Stimulated activated CD4-positive, alpha-beta T cell treated with anti-CD3 and anti-CD28 coated beads, Interleukin-4, amount 100 ng/mL, for 24 hours (primary cell): ENCODE measurements at regions not wholly inside any gene's neighbourhood (a gene's known extent, or its start where the extent isn't known, plus 50 kb on each side); places are given as distances from the start of the nearest gene placed in this dataset.
"Not testable (repeated sequence)": the region's sequence is repeated elsewhere in the genome, so short reads cannot be mapped to it uniquely, and the experiment has no call there.

ENCODE experiments used
- DNase-seq: peaks from one replicate; pipeline ENCODE4 v3.0.0-alpha.2; 2020

DNA sequence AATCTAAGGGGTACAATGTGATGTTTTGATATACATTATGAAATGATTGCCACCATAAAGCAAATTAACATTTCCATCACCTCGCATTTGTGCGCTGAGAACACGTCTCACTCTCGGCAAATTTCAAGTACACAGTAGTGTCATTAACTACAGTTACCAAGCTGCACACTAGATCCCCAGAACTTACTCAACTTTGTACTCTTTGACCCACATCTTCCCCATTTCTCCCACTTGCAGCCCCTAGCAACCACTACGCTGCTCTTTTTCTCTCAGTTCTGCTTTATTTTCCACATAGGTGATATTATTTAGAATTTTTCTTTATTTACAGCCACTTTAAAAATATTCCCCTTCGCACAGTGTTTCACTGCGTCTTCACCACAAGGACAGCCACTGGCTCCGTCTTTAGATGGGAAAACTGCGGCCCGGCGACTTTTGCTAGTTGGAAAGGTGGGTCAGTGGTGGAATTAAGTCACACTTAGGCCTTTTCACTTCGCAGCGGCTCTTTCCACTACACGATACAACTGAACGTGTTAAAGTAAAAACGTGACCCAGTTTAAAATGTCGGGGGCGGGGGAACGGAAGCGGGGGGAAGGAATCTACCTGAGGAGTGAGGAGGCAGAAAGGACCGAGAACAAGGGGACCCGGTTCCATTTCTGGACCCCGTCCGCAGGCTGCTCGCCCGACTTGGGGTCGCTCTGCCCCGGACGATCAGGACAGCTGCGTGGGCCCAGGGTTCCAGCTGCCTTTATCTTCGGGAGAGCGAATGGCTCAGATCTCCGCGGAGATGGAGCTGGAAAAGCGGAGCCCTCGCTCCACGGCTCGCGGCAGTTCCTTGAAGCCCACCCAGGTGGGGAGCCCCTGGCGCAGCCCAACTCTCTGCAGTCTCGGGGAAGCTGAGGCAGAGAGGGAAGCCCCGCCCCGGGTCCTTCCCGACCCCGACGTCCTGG, 486.1 kb downstream of the UQCRFS1 start:
- no peak for DNase-seq

- DNase-seq, result no peak
Observed at GRCh38 chr19:28718909-28719308, 494.0 kb downstream of the UQCRFS1 start.

GRCh38 chr19:28715157-28715556, 497.8 kb downstream of the UQCRFS1 start:
- no peak for DNase-seq

DNA sequence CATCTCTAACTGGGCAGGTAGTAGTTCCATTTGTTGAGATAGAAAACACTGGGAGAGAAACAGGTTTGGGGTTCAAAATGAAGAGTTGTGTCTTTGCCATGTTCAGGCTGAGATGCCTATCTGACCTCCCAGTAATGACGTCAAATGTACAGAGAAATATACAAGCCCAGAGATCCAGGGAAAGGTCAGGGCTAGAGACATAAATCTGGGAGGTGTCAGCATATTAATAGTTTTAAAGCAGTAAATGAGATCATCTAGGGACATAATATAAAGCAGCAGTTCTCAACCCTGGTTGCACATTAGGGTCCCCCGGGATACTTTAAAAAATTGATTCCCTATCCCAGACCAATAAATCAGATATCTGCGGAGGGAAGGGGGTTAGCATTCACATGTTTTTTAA, 501.5 kb downstream of the UQCRFS1 start:
- DNase-seq, result no peak

DNA sequence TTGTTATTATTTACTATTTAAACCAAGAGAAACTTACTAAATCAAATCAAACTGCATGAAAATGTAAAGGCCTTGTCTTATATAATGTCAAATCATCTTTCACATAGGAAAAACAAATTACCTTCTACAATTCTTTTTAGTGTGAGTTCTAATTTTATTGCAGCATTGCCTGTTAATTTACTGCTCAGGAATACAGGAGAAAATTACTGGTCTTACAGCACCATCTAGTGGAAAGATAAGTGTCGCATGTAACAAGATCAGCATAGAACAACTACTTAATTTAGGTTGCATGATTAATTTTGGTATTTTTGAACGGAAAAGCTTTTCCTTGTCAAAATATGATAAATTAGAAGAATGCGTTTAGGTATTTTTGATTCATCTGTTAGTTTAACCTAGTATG, 502.7 kb downstream of the UQCRFS1 start:
- DNase-seq, result no peak

DNA sequence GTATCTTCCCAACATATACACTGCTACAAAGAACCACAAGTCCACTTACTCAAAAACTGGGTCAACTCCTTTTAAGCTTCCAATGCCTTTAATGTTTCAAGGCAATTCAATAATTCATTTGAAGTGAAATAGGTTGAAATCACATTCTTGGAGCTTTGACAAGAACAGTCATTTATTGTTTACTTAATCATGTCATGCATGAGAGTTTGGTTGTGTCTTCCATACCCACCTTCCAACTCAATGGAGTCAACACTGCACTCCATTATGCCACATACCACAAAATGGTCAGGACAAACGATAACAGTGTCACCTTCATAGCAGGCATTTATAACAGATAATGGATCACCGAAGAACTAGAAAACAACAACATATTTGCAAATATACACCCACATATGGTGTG, 506.3 kb downstream of the UQCRFS1 start:
- no peak for DNase-seq

GRCh38 chr19:28705008-28705407, 507.9 kb downstream of the UQCRFS1 start:
- DNase-seq, result no peak

- DNase-seq, result no peak
Observed at GRCh38 chr19:28703400-28703956, 509.5 kb downstream of the UQCRFS1 start.

DNA sequence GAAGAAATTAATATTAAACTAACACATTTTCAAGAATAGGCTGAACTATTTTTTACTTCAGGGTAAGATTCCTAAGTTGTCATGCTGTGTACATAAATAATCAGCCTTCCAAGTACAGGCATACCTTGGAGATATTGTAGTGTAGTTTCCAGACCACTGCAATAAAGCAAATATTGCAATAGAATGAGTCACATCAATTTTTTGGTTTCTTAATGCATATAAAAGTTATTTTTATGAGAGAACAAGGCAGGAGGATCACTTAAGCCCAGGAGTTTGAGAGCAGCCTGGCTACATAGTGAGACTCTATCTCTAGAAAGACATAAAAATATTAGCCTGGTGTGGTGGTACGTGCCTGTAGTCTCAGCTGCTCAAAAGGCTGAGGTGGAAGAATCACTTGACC, 511.5 kb downstream of the UQCRFS1 start:
- no peak for DNase-seq

GRCh38 chr19:28700176-28700575, 512.8 kb downstream of the UQCRFS1 start:
- DNase-seq, result no peak

DNA sequence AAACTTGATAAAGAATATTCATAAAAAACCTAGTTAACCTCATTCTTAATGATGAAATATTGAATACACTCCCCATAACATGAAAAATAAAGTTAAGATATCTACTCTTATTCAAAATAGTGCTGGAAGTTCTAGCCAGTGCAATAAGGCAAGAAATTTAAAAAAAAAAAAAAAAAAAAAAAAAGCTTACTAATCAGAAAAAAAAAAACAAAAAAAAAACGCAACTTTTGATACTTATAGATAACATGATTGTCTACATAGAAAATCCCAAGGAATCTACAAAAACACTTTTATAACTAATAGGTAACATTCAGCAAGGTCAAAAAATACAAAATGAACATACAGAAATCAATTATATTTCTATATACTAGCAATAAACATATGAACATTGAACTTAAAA, 515.6 kb downstream of the UQCRFS1 start:
- no peak for DNase-seq

DNA sequence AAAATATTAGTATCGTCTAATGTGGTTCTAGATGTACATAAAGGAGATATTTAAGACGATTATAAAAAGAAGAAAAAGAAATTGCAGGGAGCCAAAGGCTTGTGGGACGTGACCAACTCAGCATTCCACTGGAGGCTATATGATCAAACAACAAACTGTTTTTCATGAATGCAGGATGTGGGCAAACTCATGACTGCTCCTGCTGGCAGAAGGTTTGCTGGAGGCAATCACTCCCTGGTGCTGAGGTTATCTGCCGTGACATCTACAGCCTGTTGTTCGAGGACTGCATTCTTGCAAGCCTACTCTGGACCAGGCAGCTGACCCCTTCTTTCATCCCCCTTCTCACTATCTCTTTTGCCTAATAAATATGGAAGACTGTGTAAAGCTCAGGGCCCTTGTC, 518.1 kb downstream of the UQCRFS1 start:
- DNase-seq, result no peak

- DNase-seq, result no peak
Observed at GRCh38 chr19:28691683-28692082, 521.3 kb downstream of the UQCRFS1 start.

- DNase-seq, result not testable (repeated sequence)
Observed at GRCh38 chr19:28689464-28689863, 523.5 kb downstream of the UQCRFS1 start.

- DNase-seq, result no peak
Observed at GRCh38 chr19:28687296-28687695, 525.7 kb downstream of the UQCRFS1 start.

- no peak for DNase-seq
Observed at GRCh38 chr19:28686756-28687155, 526.2 kb downstream of the UQCRFS1 start.

- DNase-seq, result no peak
Observed at GRCh38 chr19:28685802-28686201, 527.1 kb downstream of the UQCRFS1 start.

DNA sequence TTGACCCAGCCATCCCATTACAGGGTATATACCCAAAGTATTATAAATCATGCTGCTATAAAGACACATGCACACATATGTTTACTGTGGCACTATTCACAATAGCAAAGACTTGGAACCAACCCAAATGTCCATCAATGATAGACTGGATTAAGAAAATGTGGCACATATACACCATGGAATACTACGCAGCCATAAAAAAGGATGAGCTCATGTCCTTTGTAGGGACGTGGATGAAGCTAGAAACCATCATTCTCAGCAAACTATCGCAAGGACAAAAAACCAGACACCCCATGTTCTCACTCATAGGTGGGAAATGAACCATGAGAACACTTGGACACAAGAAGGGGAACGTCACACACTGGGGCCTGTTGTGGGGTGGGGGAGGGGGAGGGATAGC, 527.9 kb downstream of the UQCRFS1 start:
- not testable (repeated sequence) for DNase-seq

DNA sequence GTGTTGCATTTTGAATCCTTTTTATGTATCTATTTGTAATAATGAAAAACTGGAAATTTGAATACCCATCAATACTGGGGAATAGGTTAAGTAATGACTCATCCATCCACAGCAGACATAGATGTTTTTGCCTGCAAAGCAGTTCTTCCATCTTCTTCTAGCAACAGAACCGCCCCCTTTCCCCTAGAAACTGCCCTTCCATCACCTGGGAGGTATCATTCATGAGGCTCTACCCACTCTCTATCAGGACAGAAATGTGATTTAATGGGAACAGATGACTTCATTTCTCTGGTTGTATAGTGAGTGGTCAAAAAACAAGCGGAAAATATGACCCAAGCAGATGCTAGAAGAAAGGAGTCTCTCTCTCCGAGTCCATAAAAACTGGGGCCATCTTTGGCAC, 532.8 kb downstream of the UQCRFS1 start:
- no peak for DNase-seq

DNA sequence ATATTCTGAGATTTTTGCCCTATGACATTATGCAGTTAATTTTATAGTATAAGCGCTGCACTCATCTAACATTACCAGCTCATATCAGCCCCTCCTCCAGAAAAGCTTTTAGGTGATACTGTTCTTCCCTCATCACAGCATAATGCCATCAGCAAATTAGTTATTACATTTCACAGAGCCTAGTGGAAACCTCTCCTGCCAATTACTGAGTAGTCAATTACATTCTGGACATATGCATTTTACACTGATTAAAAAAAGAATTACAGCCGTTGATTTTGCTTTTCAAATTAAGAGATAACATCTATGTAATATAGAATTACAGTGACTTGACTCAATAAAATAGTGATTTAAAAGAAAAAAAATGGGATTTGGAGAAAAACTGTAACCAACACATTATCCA, 542.1 kb downstream of the UQCRFS1 start:
- no peak for DNase-seq

GRCh38 chr19:28669804-28670203, 543.1 kb downstream of the UQCRFS1 start:
- no peak for DNase-seq

DNA sequence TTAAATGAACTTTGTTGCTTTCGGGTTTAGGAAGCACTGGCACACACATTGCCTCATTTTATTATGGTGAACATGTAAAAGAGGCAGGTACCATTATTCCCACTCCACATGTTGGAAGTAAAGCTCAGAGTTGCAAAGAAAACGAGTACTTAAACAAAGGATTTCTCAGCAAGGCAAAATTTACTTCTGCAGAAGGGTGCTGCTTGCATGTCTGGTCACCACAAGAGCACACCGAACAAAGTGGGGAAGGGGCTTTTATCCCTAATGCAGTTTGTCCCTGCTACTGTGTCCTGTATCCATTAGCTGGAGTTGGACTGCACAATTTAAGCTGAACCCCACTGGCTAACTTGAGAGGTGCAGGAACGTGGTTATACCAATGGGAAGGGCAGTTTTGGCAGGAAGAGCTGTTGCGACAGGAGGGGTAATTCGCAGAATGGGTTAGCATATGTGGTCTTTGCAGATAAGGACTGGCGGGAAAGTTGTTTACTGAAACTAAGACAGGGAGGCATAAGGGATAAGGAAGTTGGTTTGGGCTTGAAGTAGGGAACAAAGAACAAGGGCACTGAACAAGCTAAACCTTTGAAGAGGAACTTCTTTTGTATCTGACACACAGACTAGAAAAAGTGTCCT, 545.5 kb downstream of the UQCRFS1 start:
- DNase-seq, result no peak

GRCh38 chr19:28665748-28666147, 547.2 kb downstream of the UQCRFS1 start:
- no peak for DNase-seq

GRCh38 chr19:28656644-28657043, 556.3 kb downstream of the UQCRFS1 start:
- DNase-seq, result no peak
